Neural cell (in vitro differentiated cells): ENCODE measurements at regions not wholly inside any gene's neighbourhood (a gene's known extent, or its start where the extent isn't known, plus 50 kb on each side); places are given as distances from the start of the nearest gene placed in this dataset.

ENCODE experiments used
- CTCF ChIP-seq: fragments of 450-650 bp; IDR thresholded peaks from 2 replicates; pipeline ENCODE4 v1.5.1; 2014; ENCODE audit warnings: antibody characterized with exemption, mild to moderate bottlenecking, moderate library complexity; ENCODE audit not compliant: poor library complexity, severe bottlenecking
- EP300 ChIP-seq: fragments of 450-650 bp; conservative IDR thresholded peaks from 2 replicates; pipeline ENCODE4 v1.6.1; 2014; ENCODE audit warnings: antibody characterized with exemption, mild to moderate bottlenecking, moderate library complexity; ENCODE audit not compliant: poor library complexity, severe bottlenecking
- EZH2 ChIP-seq: fragments of 200-600, 300-800 bp; shearing (Covaris generic), sonication (generic); IDR thresholded peaks from 2 replicates; pipeline ENCODE4 v1.6.1; 2014; ENCODE audit warnings: antibody characterized with exemption, low read length, borderline replicate concordance, mild to moderate bottlenecking; ENCODE audit not compliant: insufficient read depth, poor library complexity, severe bottlenecking
- POLR2AphosphoS5 ChIP-seq: IDR thresholded peaks from 2 replicates; pipeline ENCODE4 v1.6.1; 2012
- REST ChIP-seq: IDR thresholded peaks from 2 replicates; pipeline ENCODE4 v1.6.1; 2012; ENCODE audit warnings: borderline replicate concordance

GRCh38 chr21:16993416-16994038, 519.3 kb upstream of the CXADR start:
- no peak for TF ChIP-seq REST
- no peak for TF ChIP-seq POLR2AphosphoS5
- TF ChIP-seq CTCF, result no peak
- no peak for TF ChIP-seq EZH2
- no peak for TF ChIP-seq EP300
